Breast epithelium (tissue), 4 donors: ENCODE measurements at regions not wholly inside any gene's neighbourhood (a gene's known extent, or its start where the extent isn't known, plus 50 kb on each side); places are given as distances from the start of the nearest gene placed in this dataset.

Experiments
- DNase-seq, 2 donors: peaks; one replicate each; pipeline ENCODE4 v3.0.0-alpha.2; 2019; ENCODE audit warnings: low spot score in 2 of 2
- H3K27ac ChIP-seq, 2 donors: fragments of 200-600 bp; sonication (generic) in 1 of 2; one replicate each; pipeline ENCODE4 v1.5.1; 2016 to 2019; ENCODE audit warnings: mild to moderate bottlenecking in 1 of 2
- H3K27me3 ChIP-seq, 2 donors: fragments of 200-600 bp; sonication (generic) in 1 of 2; one replicate each; pipeline versions ENCODE4 v1.5.1 to v1.6.0; 2017 to 2019; ENCODE audit warnings: control low read depth in 1 of 2, mild to moderate bottlenecking in 1 of 2
- H3K36me3 ChIP-seq: fragments of 200-600 bp; one replicate; pipeline ENCODE4 v1.5.1; 2019
- H3K4me1 ChIP-seq, 2 donors: fragments of 200-600 bp; sonication (generic); one replicate each; pipeline ENCODE4 v1.5.1; 2016 to 2019; ENCODE audit warnings: control low read depth in 1 of 2
- H3K4me3 ChIP-seq, 3 donors: fragments of 200-600 bp; sonication (generic); 1 replicate in 2 of 3; 2 replicates in 1 of 3; pipeline ENCODE4 v1.5.1; 2016 to 2019; ENCODE audit warnings: mild to moderate bottlenecking in 3 of 3, moderate library complexity in 2 of 3
- H3K9me3 ChIP-seq, 2 donors: fragments of 200-600 bp; sonication (generic) in 1 of 2; one replicate each; pipeline ENCODE4 v1.5.1; 2016 to 2019; ENCODE audit warnings: control low read depth in 1 of 2
- POLR2A ChIP-seq: fragments of 450-650 bp; IDR thresholded peaks from one replicate; pipeline ENCODE4 v1.6.1; 2016; ENCODE audit warnings: antibody characterized with exemption, mild to moderate bottlenecking, moderate library complexity
- POLR2AphosphoS5 ChIP-seq, 3 donors: sonication (generic); formaldehyde crosslinking; IDR thresholded peaks; one replicate each; pipeline ENCODE4 v1.6.1; 2017; ENCODE audit warnings: antibody characterized with exemption in 3 of 3
- intact Hi-C: fragments of 100-400 bp; cut with DNase I; formaldehyde crosslinking; loops from one replicate; pipeline ENCODE4 v1.15.1; 2023; ENCODE audit warnings: low total_unique reads
- TF ChIP-seq, protein P1 (sequence below), 3 donors: fragments of 450-650 bp; IDR thresholded peaks; one replicate each; pipeline ENCODE4 v1.5.1; 2016 to 2017; ENCODE audit warnings: antibody characterized with exemption in 3 of 3, mild to moderate bottlenecking in 3 of 3, moderate library complexity in 3 of 3

DNA sequence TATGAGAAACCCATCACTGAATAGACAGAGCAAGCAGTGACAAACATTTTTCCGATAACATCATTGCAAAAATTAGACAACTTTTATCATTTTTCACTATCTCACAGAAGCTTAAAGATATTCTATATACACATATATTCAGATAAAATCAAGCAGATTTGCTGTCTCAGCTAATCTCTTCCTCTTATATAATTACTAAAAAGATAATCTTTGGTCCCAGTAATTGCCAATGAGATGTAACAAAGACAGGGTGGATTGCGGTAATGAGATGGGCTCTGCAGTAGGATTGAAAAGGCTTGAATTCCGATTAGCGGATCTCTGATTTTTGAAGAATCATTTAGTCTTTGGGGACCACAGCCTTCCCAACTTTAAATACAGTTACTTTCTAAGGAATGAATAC, 63.5 kb downstream of the SYT4 start:
- no peak for DNase-seq
- no peaks in the 10 kb centered on the region for H3K9me3 ChIP-seq
- H3K27ac ChIP-seq, result no peak overlapping the region
- H3K4me1 ChIP-seq, result no peaks in the 10 kb centered on the region
- H3K27me3 ChIP-seq, result no peaks in the 10 kb centered on the region
- TF ChIP-seq, protein P1, sequence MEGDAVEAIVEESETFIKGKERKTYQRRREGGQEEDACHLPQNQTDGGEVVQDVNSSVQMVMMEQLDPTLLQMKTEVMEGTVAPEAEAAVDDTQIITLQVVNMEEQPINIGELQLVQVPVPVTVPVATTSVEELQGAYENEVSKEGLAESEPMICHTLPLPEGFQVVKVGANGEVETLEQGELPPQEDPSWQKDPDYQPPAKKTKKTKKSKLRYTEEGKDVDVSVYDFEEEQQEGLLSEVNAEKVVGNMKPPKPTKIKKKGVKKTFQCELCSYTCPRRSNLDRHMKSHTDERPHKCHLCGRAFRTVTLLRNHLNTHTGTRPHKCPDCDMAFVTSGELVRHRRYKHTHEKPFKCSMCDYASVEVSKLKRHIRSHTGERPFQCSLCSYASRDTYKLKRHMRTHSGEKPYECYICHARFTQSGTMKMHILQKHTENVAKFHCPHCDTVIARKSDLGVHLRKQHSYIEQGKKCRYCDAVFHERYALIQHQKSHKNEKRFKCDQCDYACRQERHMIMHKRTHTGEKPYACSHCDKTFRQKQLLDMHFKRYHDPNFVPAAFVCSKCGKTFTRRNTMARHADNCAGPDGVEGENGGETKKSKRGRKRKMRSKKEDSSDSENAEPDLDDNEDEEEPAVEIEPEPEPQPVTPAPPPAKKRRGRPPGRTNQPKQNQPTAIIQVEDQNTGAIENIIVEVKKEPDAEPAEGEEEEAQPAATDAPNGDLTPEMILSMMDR (IDR thresholded peaks at IDR 0.05), result no peak
- H3K36me3 ChIP-seq, result no peaks in the 10 kb centered on the region
- intact Hi-C loops, result no loop called here
- H3K4me3 ChIP-seq, result no peak overlapping the region

DNA sequence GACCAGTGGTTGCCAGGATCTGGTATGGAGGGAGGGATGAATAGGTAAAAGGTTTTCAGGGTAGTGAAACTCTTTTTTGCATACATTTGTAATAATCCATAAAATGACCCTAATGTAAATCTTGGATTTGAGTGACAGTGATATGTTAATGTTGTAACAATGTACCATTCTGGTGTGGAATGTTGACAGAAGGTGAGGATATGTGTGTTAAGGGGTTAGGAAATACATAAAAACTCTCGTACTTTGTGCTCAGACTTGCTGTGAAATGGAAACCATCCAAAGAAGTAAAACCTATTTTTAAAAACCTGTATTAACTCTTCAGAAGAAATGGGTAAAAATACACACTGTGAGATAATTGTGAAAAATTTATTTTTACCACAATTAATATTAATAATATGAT, 66.2 kb downstream of the SYT4 start:
- H3K27ac ChIP-seq, result no peak overlapping the region
- H3K36me3 ChIP-seq, result no peaks in the 10 kb centered on the region
- TF ChIP-seq, protein P1 (IDR thresholded peaks at IDR 0.05), result no peak
- TF ChIP-seq POLR2AphosphoS5 (IDR thresholded peaks at IDR 0.05) (no peak), POLR2A (no peak)
- H3K4me1 ChIP-seq, result no peaks in the 10 kb centered on the region
- H3K9me3 ChIP-seq, result no peaks in the 10 kb centered on the region
- no peaks in the 10 kb centered on the region for H3K27me3 ChIP-seq
- no peak for DNase-seq
- intact Hi-C loops, result no loop called here
- no peak overlapping the region for H3K4me3 ChIP-seq

DNA sequence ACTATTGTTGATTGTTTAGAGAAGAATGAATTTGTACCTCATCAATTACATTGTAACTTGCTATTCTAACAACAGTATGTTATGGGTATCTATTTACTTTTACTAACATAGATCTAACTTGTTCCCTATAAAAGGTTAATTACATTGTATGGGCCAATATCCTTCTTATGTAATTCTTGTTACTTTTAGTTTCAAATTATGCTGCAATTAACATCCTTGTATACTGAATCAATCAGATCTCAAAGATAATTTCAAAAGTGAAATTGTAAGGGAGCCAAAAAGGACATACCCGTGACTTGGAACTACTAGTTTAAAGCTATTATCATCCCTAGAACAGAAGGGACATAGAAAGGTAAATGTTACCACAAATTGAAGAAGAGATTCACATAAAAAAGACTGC, 79.9 kb upstream of the RIT2 start:
- intact Hi-C loops, result no loop called here
- Histone ChIP-seq H3K27me3 (no peaks in the 10 kb centered on the region), H3K9me3 (no peaks in the 10 kb centered on the region), H3K4me3 (no peak overlapping the region), H3K27ac (no peak overlapping the region), H3K36me3 (no peaks in the 10 kb centered on the region), H3K4me1 (no peaks in the 10 kb centered on the region)
- DNase-seq, result no peak
- TF ChIP-seq POLR2A, result no peak
- TF ChIP-seq, protein P1 (IDR thresholded peaks at IDR 0.05), result no peak
- TF ChIP-seq POLR2AphosphoS5 (IDR thresholded peaks at IDR 0.05), result no peak

DNA sequence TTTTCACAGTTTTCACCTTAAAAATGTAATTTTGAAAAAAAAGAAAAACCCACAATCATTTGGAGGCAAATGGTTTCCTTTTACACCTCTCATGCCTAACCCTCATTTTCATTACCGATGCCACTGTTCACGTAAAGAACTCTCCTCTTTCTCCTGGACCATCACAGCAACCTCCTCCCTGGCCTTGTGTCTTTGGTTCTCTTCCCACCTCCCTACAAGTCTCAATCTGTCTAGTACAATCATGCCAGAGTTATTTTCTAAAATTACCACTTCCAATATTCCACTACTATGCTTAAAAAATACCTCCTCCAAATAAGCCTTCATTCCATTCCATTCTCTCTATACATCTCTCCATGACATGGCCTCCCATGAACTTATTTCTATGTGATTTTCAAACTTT, 77.9 kb upstream of the RIT2 start:
- no peak for TF ChIP-seq POLR2A
- TF ChIP-seq, protein P1 (IDR thresholded peaks at IDR 0.05), result no peak
- intact Hi-C loops, result loop anchor here (5.0 kb wide), 1 partner anchor 276 kb away; no protein-coding TSS in a partner anchor
- H3K9me3 ChIP-seq, result no peaks in the 10 kb centered on the region
- H3K27ac ChIP-seq, result no peak overlapping the region
- H3K27me3 ChIP-seq, result no peaks in the 10 kb centered on the region
- H3K4me3 ChIP-seq, result no peak overlapping the region
- no peaks in the 10 kb centered on the region for H3K4me1 ChIP-seq
- DNase-seq, result no peak
- no peaks in the 10 kb centered on the region for H3K36me3 ChIP-seq

DNA sequence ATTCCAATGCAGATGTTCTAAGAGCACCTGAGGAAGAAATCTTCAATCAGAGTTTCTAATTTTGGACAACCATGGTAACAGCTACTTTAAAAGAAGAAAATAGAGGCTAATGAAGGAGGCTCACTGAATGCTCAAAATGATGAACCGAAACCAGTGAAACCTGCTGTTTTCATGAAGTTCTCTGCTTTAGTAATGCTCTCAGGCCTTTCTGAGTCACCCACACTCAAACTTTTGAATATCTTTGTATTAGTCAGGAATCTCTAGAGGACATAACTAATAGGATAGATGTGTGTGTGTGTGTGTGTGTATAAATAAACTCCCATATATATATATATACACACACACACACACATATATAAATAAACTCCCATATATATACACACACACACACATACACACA, 76.9 kb upstream of the RIT2 start:
- no peak overlapping the region for H3K27ac ChIP-seq
- no peaks in the 10 kb centered on the region for H3K27me3 ChIP-seq
- no peak overlapping the region for H3K4me3 ChIP-seq
- DNase-seq, result no peak
- no peaks in the 10 kb centered on the region for H3K4me1 ChIP-seq
- intact Hi-C loops, result loop anchor here (5.0 kb wide), 1 partner anchor 275 kb away; no protein-coding TSS in a partner anchor
- no peaks in the 10 kb centered on the region for H3K36me3 ChIP-seq
- TF ChIP-seq, protein P1 (IDR thresholded peaks at IDR 0.05), result no peak
- TF ChIP-seq POLR2AphosphoS5 (IDR thresholded peaks at IDR 0.05), result no peak
- no peak for TF ChIP-seq POLR2A
- no peaks in the 10 kb centered on the region for H3K9me3 ChIP-seq
